GM23248 (cell line): ENCODE measurements at regions not wholly inside any gene's neighbourhood (a gene's known extent, or its start where the extent isn't known, plus 50 kb on each side); places are given as distances from the start of the nearest gene placed in this dataset.

ENCODE experiments used
- EZH2 ChIP-seq: fragments of 200-600 bp; sonication (generic); IDR thresholded peaks from 2 replicates; pipeline ENCODE4 v1.6.1; 2018; ENCODE audit warnings: antibody characterized with exemption, mild to moderate bottlenecking; ENCODE audit not compliant: insufficient read depth, poor library complexity, severe bottlenecking
- EZH2phosphoT487 ChIP-seq: fragments of 200-600 bp; sonication (generic); IDR thresholded peaks from 2 replicates; pipeline ENCODE4 v1.6.1; 2018; ENCODE audit warnings: antibody characterized with exemption, moderate library complexity, mild to moderate bottlenecking, low read depth; ENCODE audit not compliant: insufficient read depth

- TF ChIP-seq EZH2 (no peak), EZH2phosphoT487 (no peak)
Observed at GRCh38 chr10:2150288-2150687, 413.0 kb upstream of the ADARB2 start.
